ENCODE measurements at regions not wholly inside any gene's neighbourhood (a gene's known extent, or its start where the extent isn't known, plus 50 kb on each side); places are given as distances from the start of the nearest gene placed in this dataset.
"Not testable (repeated sequence)": the region's sequence is repeated elsewhere in the genome, so short reads cannot be mapped to it uniquely, and the experiment has no call there.

- DNase-seq (ENCODE audit: extremely low read depth, low read depth): peak; percentile 2
- TF ChIP-seq, protein P1, sequence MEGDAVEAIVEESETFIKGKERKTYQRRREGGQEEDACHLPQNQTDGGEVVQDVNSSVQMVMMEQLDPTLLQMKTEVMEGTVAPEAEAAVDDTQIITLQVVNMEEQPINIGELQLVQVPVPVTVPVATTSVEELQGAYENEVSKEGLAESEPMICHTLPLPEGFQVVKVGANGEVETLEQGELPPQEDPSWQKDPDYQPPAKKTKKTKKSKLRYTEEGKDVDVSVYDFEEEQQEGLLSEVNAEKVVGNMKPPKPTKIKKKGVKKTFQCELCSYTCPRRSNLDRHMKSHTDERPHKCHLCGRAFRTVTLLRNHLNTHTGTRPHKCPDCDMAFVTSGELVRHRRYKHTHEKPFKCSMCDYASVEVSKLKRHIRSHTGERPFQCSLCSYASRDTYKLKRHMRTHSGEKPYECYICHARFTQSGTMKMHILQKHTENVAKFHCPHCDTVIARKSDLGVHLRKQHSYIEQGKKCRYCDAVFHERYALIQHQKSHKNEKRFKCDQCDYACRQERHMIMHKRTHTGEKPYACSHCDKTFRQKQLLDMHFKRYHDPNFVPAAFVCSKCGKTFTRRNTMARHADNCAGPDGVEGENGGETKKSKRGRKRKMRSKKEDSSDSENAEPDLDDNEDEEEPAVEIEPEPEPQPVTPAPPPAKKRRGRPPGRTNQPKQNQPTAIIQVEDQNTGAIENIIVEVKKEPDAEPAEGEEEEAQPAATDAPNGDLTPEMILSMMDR (IDR thresholded peaks at IDR 0.05; ENCODE audit: low read depth, low read length): no peak
Observed at GRCh38 chr20:40010483-40010882, 678.6 kb downstream of the MAFB start.

DNA sequence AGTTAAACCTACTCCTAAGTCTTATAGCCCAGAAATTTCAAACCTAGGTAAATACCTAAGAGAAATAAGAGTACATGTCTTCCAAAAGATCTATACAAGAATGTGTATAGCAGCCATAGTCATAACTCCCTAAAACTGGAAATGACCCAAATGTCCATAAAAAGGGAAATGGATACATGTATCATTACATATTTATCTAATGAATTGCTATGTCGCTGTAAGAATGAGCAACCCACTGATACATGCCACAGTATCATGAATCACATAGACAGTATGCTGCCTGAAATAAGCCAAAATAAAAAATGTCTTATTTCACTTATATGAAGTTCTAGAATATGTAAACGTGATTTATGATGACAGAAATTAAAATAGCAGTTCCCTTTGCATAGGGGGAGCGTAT, 679.5 kb downstream of the MAFB start:
- DNase-seq (ENCODE audit: extremely low read depth, low read depth): no peak
- TF ChIP-seq, protein P1 (IDR thresholded peaks at IDR 0.05; ENCODE audit: low read depth, low read length): no peak

DNA sequence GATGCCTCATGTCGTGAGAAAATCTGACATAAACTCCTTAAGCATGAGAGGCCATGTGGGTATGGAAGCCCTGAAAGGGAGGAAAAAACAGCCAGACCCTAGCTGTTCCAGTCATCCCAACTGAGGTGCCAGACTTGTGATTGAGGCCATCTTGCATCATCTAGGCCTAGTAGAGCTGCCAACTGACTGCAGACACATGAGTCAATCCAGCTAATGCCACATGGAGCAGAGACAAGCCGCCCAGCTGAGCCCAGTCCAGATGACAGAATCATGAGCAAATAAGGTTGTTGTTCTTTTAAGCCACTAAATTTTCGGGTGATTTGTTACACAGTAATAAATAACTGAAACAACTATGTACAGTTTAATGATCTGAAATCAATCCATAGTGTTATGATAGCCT, 680.9 kb downstream of the MAFB start:
- no peak for DNase-seq (ENCODE audit: extremely low read depth, low read depth)
- TF ChIP-seq, protein P1 (IDR thresholded peaks at IDR 0.05; ENCODE audit: low read depth, low read length): no peak

GRCh38 chr20:40006168-40006860, 682.7 kb downstream of the MAFB start:
- no peak for DNase-seq (ENCODE audit: extremely low read depth, low read depth)
- TF ChIP-seq, protein P1 (IDR thresholded peaks at IDR 0.05; ENCODE audit: low read depth, low read length): no peak

- not testable (repeated sequence) for DNase-seq (ENCODE audit: extremely low read depth, low read depth)
Observed at GRCh38 chr20:40004092-40004491, 684.9 kb downstream of the MAFB start.

DNA sequence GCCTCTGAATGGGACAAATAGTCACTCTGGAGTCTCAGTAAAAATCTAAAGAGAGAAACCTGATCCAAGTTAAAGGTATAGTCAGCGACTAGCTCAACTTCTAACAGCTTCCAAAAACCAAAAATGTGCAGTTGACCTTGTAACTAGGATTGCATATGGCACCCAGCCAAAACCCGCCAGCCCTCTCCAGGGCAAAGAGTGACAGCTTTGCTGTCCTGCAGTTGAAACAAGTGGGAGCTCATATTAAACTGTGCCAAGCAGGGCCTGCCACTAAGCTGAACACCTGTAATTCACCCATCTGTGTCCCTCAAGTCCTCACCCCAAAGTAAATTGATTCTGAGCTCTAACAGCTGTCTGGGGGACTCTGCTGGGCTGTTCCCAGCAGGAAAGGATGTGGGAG, 695.3 kb downstream of the MAFB start:
- DNase-seq (ENCODE audit: extremely low read depth, low read depth): no peak

DNA sequence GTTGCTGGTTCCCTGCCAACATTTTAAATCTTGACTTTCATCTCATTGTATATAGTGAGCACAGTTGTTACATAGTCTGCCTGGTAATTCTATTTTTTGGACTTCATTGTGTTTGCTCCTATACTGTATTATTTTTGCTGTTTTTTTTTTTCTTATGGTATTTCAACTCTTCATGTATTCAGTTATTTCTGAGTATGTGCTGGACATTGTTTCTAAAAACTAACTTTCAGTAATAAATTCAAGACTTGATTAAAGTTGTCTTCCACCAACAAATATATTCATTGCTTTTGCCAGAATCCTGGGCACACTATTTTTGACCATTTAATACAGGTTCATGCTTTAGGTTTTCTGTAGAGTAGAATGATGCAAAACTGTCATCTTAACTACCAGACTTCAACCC, 698.3 kb downstream of the MAFB start:
- DNase-seq (ENCODE audit: extremely low read depth, low read depth): no peak
- TF ChIP-seq, protein P1 (IDR thresholded peaks at IDR 0.05; ENCODE audit: low read depth, low read length): no peak

More for the DNA sequence above, 695.3 kb downstream of the MAFB start:
- TF ChIP-seq, protein P1 (IDR thresholded peaks at IDR 0.05; ENCODE audit: low read depth, low read length): no peak

DNA sequence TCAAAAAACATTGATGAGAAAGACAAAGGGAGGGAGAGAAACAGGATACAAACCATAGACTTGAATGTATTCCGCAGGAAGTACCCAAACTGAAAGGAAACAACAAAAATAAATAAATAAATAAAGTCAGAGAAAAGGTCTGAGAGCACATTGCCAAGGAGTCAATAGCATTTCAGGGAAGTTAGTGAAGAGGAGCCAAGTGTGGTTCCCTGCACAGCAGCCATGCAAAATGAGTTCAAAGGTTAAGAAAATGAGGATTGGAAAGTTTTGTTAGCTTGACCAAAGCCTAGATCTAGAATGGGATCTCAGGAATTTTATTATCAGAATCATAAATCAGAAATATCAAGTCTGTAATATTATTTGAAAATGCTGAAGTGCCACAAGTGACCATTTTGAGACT, 700.0 kb downstream of the MAFB start:
- TF ChIP-seq, protein P1 (IDR thresholded peaks at IDR 0.05; ENCODE audit: low read depth, low read length): no peak
- no peak for DNase-seq (ENCODE audit: extremely low read depth, low read depth)
